H1 (cell line): ENCODE measurements at regions not wholly inside any gene's neighbourhood (a gene's known extent, or its start where the extent isn't known, plus 50 kb on each side); places are given as distances from the start of the nearest gene placed in this dataset.

ENCODE experiments used
- CTCF ChIA-PET: fragments of 300-600 bp; sonication (Branson Sonifier 250); formaldehyde crosslinking; loops from one replicate; lab custom pipeline; 2021; ENCODE audit not compliant: partially characterized antibody; lab: Charles Lee
- POLR2A ChIA-PET: fragments of 300-600 bp; sonication (Branson Sonifier 250); formaldehyde crosslinking; loops from one replicate; lab custom pipeline; 2021; ENCODE audit warnings: inconsistent platforms; ENCODE audit not compliant: partially characterized antibody; lab: Charles Lee
- DNase-seq, 2 experiments: peaks; one replicate each; pipeline versions ENCODE4 v3.0.0 to v3.0.0-alpha.2; 2010 to 2022; ENCODE audit warnings: low spot score in 2 of 2, low read depth in 1 of 2, mixed read lengths in 1 of 2
- FAIRE-seq: peaks from 2 replicates; lab custom pipeline; 2011; peaks lifted over from hg19 to GRCh38; lab: Jason Lieb, UNC
- H2AFZ ChIP-seq: 2 replicates; pipeline ENCODE4 v1.8.1; 2012; ENCODE audit warnings: low read length, inconsistent platforms
- H2AK5ac ChIP-seq: 2 replicates; pipeline ENCODE4 v1.6.1; 2013; ENCODE audit warnings: low read depth, low read length
- H2BK120ac ChIP-seq: replicated peaks from 2 replicates; pipeline ENCODE3; 2013; ENCODE audit warnings: low read depth, low read length, inconsistent platforms
- H2BK12ac ChIP-seq: 2 replicates; pipeline ENCODE4 v1.6.1; 2013; ENCODE audit warnings: low read depth, low read length
- H2BK15ac ChIP-seq: 2 replicates; pipeline ENCODE4 v1.6.1; 2013; ENCODE audit warnings: low read length
- H2BK20ac ChIP-seq: 2 replicates; pipeline ENCODE4 v1.6.1; 2013; ENCODE audit warnings: low read length
- H2BK5ac ChIP-seq: 2 replicates; pipeline ENCODE4 v1.6.1; 2013; ENCODE audit warnings: low read depth, low read length
- H3K14ac ChIP-seq: 2 replicates; pipeline ENCODE4 v1.6.1; 2013; ENCODE audit warnings: inconsistent platforms; ENCODE audit not compliant: insufficient read length
- H3K18ac ChIP-seq: 2 replicates; pipeline ENCODE4 v1.6.1; 2013; ENCODE audit warnings: low read length; ENCODE audit errors: extremely low read depth
- H3K23ac ChIP-seq: 2 replicates; pipeline ENCODE4 v1.6.1; 2013; ENCODE audit warnings: inconsistent platforms; ENCODE audit not compliant: insufficient read length
- H3K23me2 ChIP-seq: 2 replicates; pipeline ENCODE4 v1.6.1; 2013; ENCODE audit warnings: low read depth, low read length
- H3K27ac ChIP-seq: 2 replicates; pipeline ENCODE4 v1.6.1; 2011; ENCODE audit warnings: low read depth, low read length, inconsistent platforms
- H3K27me3 ChIP-seq, 4 experiments: replicated peaks in 1 of 4; 1 replicate in 1 of 4; 2 replicates in 3 of 4; pipeline versions ENCODE4 v1.6.1 to v1.8.1; 2011 to 2013; ENCODE audit warnings: low read length in 3 of 4, mild to moderate bottlenecking in 3 of 4, inconsistent platforms in 2 of 4, mixed read lengths in 2 of 4, moderate library complexity in 1 of 4; ENCODE audit not compliant: control insufficient read depth in 3 of 4, insufficient read depth in 3 of 4; ENCODE audit errors: extremely low read depth in 1 of 4
- H3K36me3 ChIP-seq, 4 experiments: 2 replicates each; pipeline versions ENCODE4 v1.6.1 to v1.8.1; 2011 to 2013; ENCODE audit warnings: mild to moderate bottlenecking in 4 of 4, low read length in 3 of 4, moderate library complexity in 2 of 4, control low read depth in 1 of 4, inconsistent platforms in 1 of 4; ENCODE audit not compliant: insufficient read depth in 4 of 4, control insufficient read depth in 2 of 4
- H3K4ac ChIP-seq: replicated peaks from 2 replicates; pipeline ENCODE3; 2013; ENCODE audit warnings: low read length, low read depth, mixed read lengths, inconsistent platforms; ENCODE audit not compliant: insufficient read length
- H3K4me1 ChIP-seq, 4 experiments: replicated peaks in 1 of 4; 1 replicate in 1 of 4; 2 replicates in 3 of 4; pipeline versions ENCODE4 v1.6.1 to v1.8.1; 2011 to 2013; ENCODE audit warnings: low read length in 3 of 4, inconsistent platforms in 2 of 4, mixed read lengths in 1 of 4; ENCODE audit not compliant: insufficient read depth in 4 of 4, control insufficient read depth in 3 of 4
- H3K4me2 ChIP-seq, 2 experiments: 2 replicates each; pipeline versions ENCODE4 v1.6.1 to v1.8.1; 2011 to 2013; ENCODE audit warnings: low read depth in 2 of 2, low read length in 2 of 2, control low read depth in 1 of 2, inconsistent platforms in 1 of 2, mild to moderate bottlenecking in 1 of 2; ENCODE audit not compliant: insufficient read depth in 1 of 2
- H3K4me3 ChIP-seq, 4 experiments: fragments of 200-600, 300-600 bp in 1 of 4; sonication (generic), shearing (Covaris generic), sonication (Bioruptor Twin) in 1 of 4; 2 replicates each; pipeline versions ENCODE4 v1.5.1 to v1.8.1; 2011 to 2016; ENCODE audit warnings: low read length in 4 of 4, low read depth in 3 of 4, control low read depth in 2 of 4, inconsistent platforms in 2 of 4, mild to moderate bottlenecking in 2 of 4, mixed read lengths in 1 of 4, moderate library complexity in 1 of 4; ENCODE audit not compliant: insufficient read depth in 2 of 4; ENCODE audit errors: extremely low read depth in 1 of 4
- H3K56ac ChIP-seq: replicated peaks from 2 replicates; pipeline ENCODE3; 2013; ENCODE audit warnings: low read depth, mild to moderate bottlenecking, mixed read lengths, low read length, inconsistent platforms; ENCODE audit not compliant: insufficient read length
- H3K79me1 ChIP-seq: 2 replicates; pipeline ENCODE4 v1.6.1; 2013; ENCODE audit warnings: low read depth, low read length, control low read depth
- H3K79me2 ChIP-seq, 2 experiments: 2 replicates each; pipeline versions ENCODE4 v1.6.1 to v1.8.1; 2012 to 2013; ENCODE audit warnings: low read length in 2 of 2, mild to moderate bottlenecking in 2 of 2, inconsistent platforms in 1 of 2; ENCODE audit not compliant: insufficient read depth in 2 of 2, control insufficient read depth in 1 of 2
- H3K9ac ChIP-seq, 4 experiments: replicated peaks in 1 of 4; 1 replicate in 1 of 4; 2 replicates in 3 of 4; pipeline versions ENCODE4 v1.6.1 to v1.8.1; 2011 to 2013; ENCODE audit warnings: low read depth in 3 of 4, low read length in 3 of 4, control low read depth in 2 of 4, mild to moderate bottlenecking in 2 of 4, moderate library complexity in 2 of 4, inconsistent platforms in 1 of 4; ENCODE audit errors: extremely low read depth in 1 of 4
- H3K9me3 ChIP-seq, 2 experiments: 2 replicates each; pipeline versions ENCODE4 v1.6.1 to v1.8.1; 2012 to 2013; ENCODE audit warnings: mild to moderate bottlenecking in 2 of 2, moderate library complexity in 2 of 2, control low read depth in 1 of 2, inconsistent platforms in 1 of 2, low read depth in 1 of 2, low read length in 1 of 2, mixed read lengths in 1 of 2; ENCODE audit not compliant: insufficient read depth in 2 of 2
- H4K20me1 ChIP-seq, 2 experiments: replicated peaks in 1 of 2; 2 replicates each; pipeline versions ENCODE3 to v1.8.1; 2011 to 2013; ENCODE audit warnings: inconsistent platforms in 2 of 2, low read length in 2 of 2, mild to moderate bottlenecking in 1 of 2; ENCODE audit not compliant: insufficient read depth in 2 of 2, control insufficient read depth in 1 of 2
- H4K5ac ChIP-seq: 2 replicates; pipeline ENCODE4 v1.6.1; 2013; ENCODE audit warnings: low read length, low read depth, mixed read lengths, inconsistent platforms; ENCODE audit not compliant: insufficient read length
- H4K8ac ChIP-seq: 2 replicates; pipeline ENCODE4 v1.8.0; 2013; ENCODE audit warnings: mild to moderate bottlenecking, moderate library complexity, low read length, inconsistent platforms; ENCODE audit not compliant: insufficient read depth; ENCODE audit errors: extremely low read depth
- H4K91ac ChIP-seq: replicated peaks from 2 replicates; pipeline ENCODE3; 2013; ENCODE audit warnings: low read length, mixed read lengths, inconsistent platforms; ENCODE audit not compliant: insufficient read length
- EZH2 ChIP-seq: fragments of 200-600 bp; sonication (generic); IDR thresholded peaks from 2 replicates; pipeline ENCODE4 v1.7.1; 2012; ENCODE audit warnings: low read depth, mild to moderate bottlenecking, moderate library complexity, low read length, inconsistent platforms; ENCODE audit not compliant: severe bottlenecking
- KDM1A ChIP-seq: fragments of 200-600, 300-600 bp; sonication (generic); IDR thresholded peaks from 2 replicates; pipeline ENCODE4 v1.7.1; 2016; ENCODE audit warnings: mild to moderate bottlenecking, low read length, borderline replicate concordance
- RXRA ChIP-seq: IDR thresholded peaks from 2 replicates; pipeline ENCODE4 v1.6.1; 2011; ENCODE audit warnings: low read depth, mild to moderate bottlenecking, low read length, moderate library complexity; ENCODE audit not compliant: insufficient read depth
- ZNF274 ChIP-seq: IDR thresholded peaks from 2 replicates; pipeline ENCODE4 v1.7.0; 2012; ENCODE audit warnings: low read length, borderline replicate concordance; ENCODE audit errors: extremely low read depth
- WGBS, 2 experiments: shearing (Covaris generic) in 1 of 2; methylation state at CpG; one replicate each; pipeline versions ENCODE4 v1.1.6 to v1.1.7; 2013 to 2015; ENCODE audit warnings: low lambda C conversion rate in 2 of 2, mixed read lengths in 2 of 2, inconsistent platforms in 1 of 2, low coverage in 1 of 2, missing lambda C conversion rate in 1 of 2; ENCODE audit not compliant: insufficient replicate concordance in 2 of 2, insufficient coverage in 1 of 2, insufficient read length in 1 of 2; ENCODE audit errors: extremely low coverage in 1 of 2, missing lambda C conversion rate in 1 of 2; 5-methylcytosine and 5-hydroxymethylcytosine counted together

DNA sequence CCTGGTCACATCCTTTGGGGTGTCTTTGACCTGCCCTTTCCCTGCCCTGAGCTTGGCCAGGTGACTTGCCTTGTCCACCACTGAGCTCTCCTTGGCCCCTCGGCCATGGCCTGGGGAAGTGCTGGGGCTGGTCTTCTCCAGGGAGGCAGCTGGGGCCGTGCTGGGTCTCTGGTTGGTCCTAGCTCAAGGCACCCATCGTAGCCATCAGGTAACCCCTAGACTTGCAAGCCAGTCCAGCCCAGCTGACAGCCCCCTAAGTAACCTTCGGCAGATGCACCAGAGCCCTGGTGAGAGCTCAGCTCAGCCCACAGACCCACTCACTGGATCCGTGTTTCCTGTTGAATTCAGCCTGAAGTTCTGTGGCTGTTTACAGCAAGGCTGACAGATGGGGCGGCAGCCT, 176.2 kb upstream of the SHH start:
- H4K8ac ChIP-seq = no peak overlapping the region
- no peak overlapping the region for H3K27ac ChIP-seq
- no peaks in the 10 kb centered on the region for H3K23me2 ChIP-seq
- no peaks in the 10 kb centered on the region for H3K36me3 ChIP-seq
- H3K4ac ChIP-seq = no peak overlapping the region
- no peak overlapping the region for H2BK15ac ChIP-seq
- H2BK120ac ChIP-seq = no peak overlapping the region
- no peak overlapping the region for H2AK5ac ChIP-seq
- no peak overlapping the region for H3K4me3 ChIP-seq
- ChIA-PET CTCF (interaction anchor here (0.6 to 1.3 kb wide), 2 partner anchors 25 to 659 kb away, joined by 3 to 4 read pairs; no protein-coding TSS in a partner anchor), POLR2A (no interaction called here)
- H3K27me3 ChIP-seq = no peaks in the 10 kb centered on the region
- peak in 1 of 2 experiments; percentile 23 for DNase-seq
- H2BK12ac ChIP-seq = no peak overlapping the region
- H3K79me2 ChIP-seq = no peaks in the 10 kb centered on the region
- H2BK20ac ChIP-seq = no peak overlapping the region
- no peaks in the 10 kb centered on the region for H3K4me1 ChIP-seq
- no peaks in the 10 kb centered on the region for H4K20me1 ChIP-seq
- no peak overlapping the region for H2AFZ ChIP-seq
- no peaks in the 10 kb centered on the region for H3K79me1 ChIP-seq
- FAIRE-seq = no peak
- no peak overlapping the region for H4K91ac ChIP-seq
- no peak overlapping the region for H3K18ac ChIP-seq
- TF ChIP-seq KDM1A (no peak), EZH2 (no peak), ZNF274 (no peak), RXRA (no peak)
- no peak overlapping the region for H3K14ac ChIP-seq
- H3K4me2 ChIP-seq = no peak overlapping the region
- no peak overlapping the region for H3K56ac ChIP-seq
- no peak overlapping the region for H2BK5ac ChIP-seq
- H3K9ac ChIP-seq = no peak overlapping the region
- no peak overlapping the region for H3K23ac ChIP-seq
- no peak overlapping the region for H4K5ac ChIP-seq
- H3K9me3 ChIP-seq = peaks cover 8 to 19% of the 10 kb centered on the region in 2 experiments; a peak in 2 of 4 replicates
- WGBS, 2 experiments = 94% methylated on average over 5 of the region's 6 CpGs; no CpG with 5 or more reads in 1 of the 2 experiments
